Stomach (tissue), 8 donors: ENCODE measurements at regions not wholly inside any gene's neighbourhood (a gene's known extent, or its start where the extent isn't known, plus 50 kb on each side); places are given as distances from the start of the nearest gene placed in this dataset.

Experiments
- DNase-seq, 2 donors: peaks; one replicate each; pipeline versions ENCODE4 v3.0.0 to v3.0.0-alpha.2; 2013 to 2019
- H3K27ac ChIP-seq, 5 donors: fragments of 200-600 bp in 4 of 5; sonication (generic) in 4 of 5; one replicate each; pipeline ENCODE4 v1.5.1; 2013 to 2019; ENCODE audit warnings: mild to moderate bottlenecking in 1 of 5, moderate library complexity in 1 of 5
- H3K27me3 ChIP-seq, 3 donors: fragments of 200-600 bp; sonication (generic); one replicate each; pipeline ENCODE4 v1.5.1; 2017 to 2019; ENCODE audit warnings: mixed run types in 1 of 3
- H3K36me3 ChIP-seq, 4 donors: fragments of 200-600 bp; sonication (generic); 1 replicate in 3 of 4; 2 replicates in 1 of 4; pipeline ENCODE4 v1.5.1; 2016 to 2019
- H3K4me1 ChIP-seq, 4 donors: fragments of 200-600 bp; sonication (generic); one replicate each; pipeline ENCODE4 v1.5.1; 2016 to 2019
- H3K4me3 ChIP-seq, 4 donors: fragments of 200-600 bp; sonication (generic) in 3 of 4; one replicate each; pipeline ENCODE4 v1.5.1; 2016 to 2019; ENCODE audit warnings: mild to moderate bottlenecking in 1 of 4
- H3K9me3 ChIP-seq, 4 donors: fragments of 200-600 bp; sonication (generic); one replicate each; pipeline ENCODE4 v1.5.1; 2016 to 2019
- CTCF ChIP-seq, 7 experiments: fragments of 450-650 bp in 4 of 7; fragments of 200-600 bp in 3 of 7; sonication (generic) in 3 of 7; IDR thresholded peaks; one replicate each; pipeline ENCODE4 v1.5.1; 2016 to 2019; ENCODE audit warnings: antibody characterized with exemption in 7 of 7, control low read depth in 2 of 7, mild to moderate bottlenecking in 1 of 7
- EP300 ChIP-seq: sonication (generic); formaldehyde crosslinking; IDR thresholded peaks from one replicate; pipeline ENCODE4 v1.6.1; 2017; ENCODE audit warnings: antibody characterized with exemption
- POLR2A ChIP-seq, 4 donors: fragments of 450-650 bp; IDR thresholded peaks; one replicate each; pipeline ENCODE4 v1.6.1; 2016; ENCODE audit warnings: antibody characterized with exemption in 4 of 4, control low read depth in 2 of 4, mild to moderate bottlenecking in 1 of 4, moderate library complexity in 1 of 4
- POLR2AphosphoS5 ChIP-seq, 3 donors: sonication (generic); formaldehyde crosslinking; IDR thresholded peaks; one replicate each; pipeline ENCODE4 v1.6.1; 2016; ENCODE audit warnings: antibody characterized with exemption in 3 of 3
- WGBS, 5 donors: extraction: QIAGEN DNeasy Blood & Tissue Kit in 3 of 5; methylation state at CpG; one replicate each; pipeline versions ENCODE4 v1.1.5 to v1.1.7; 2013 to 2018; 5-methylcytosine and 5-hydroxymethylcytosine counted together
- intact Hi-C: fragments of 100-400 bp; cut with DNase I; formaldehyde crosslinking; loops from one replicate; pipeline ENCODE4 v1.15.1; 2023; ENCODE audit warnings: low total_unique reads
- donor health status: healthy with polysubstance abuse.
- donor health status: Bipolar disorder and iron deficiency.
- donor health status: healthy.

GRCh38 chrY:15578761-15579160 lies 1054.4 kb downstream of the NLGN4Y start:
- DNase-seq = no peak
- no peaks in the 10 kb centered on the region for H3K9me3 ChIP-seq
- no peaks in the 10 kb centered on the region for H3K36me3 ChIP-seq
- TF ChIP-seq CTCF (IDR thresholded peaks at IDR 0.05) (no peak), EP300 (no peak), POLR2AphosphoS5 (IDR thresholded peaks at IDR 0.05) (no peak), POLR2A (IDR thresholded peaks at IDR 0.05) (no peak)
- intact Hi-C loops = no loop called here
- no peaks in the 10 kb centered on the region for H3K4me1 ChIP-seq
- no peak overlapping the region for H3K4me3 ChIP-seq
- no peaks in the 10 kb centered on the region for H3K27me3 ChIP-seq
- no peak overlapping the region for H3K27ac ChIP-seq

GRCh38 chrY:15579245-15579644 lies 1054.9 kb downstream of the NLGN4Y start:
- TF ChIP-seq POLR2A (IDR thresholded peaks at IDR 0.05) (no peak), CTCF (IDR thresholded peaks at IDR 0.05) (no peak), EP300 (no peak), POLR2AphosphoS5 (IDR thresholded peaks at IDR 0.05) (no peak)
- Histone ChIP-seq H3K27ac (no peak overlapping the region), H3K36me3 (no peaks in the 10 kb centered on the region), H3K27me3 (no peaks in the 10 kb centered on the region), H3K9me3 (no peaks in the 10 kb centered on the region), H3K4me3 (no peak overlapping the region), H3K4me1 (no peaks in the 10 kb centered on the region)
- intact Hi-C loops = no loop called here
- DNase-seq = no peak

- Histone ChIP-seq H3K27me3 (no peaks in the 10 kb centered on the region), H3K27ac (no peak overlapping the region), H3K4me3 (no peak overlapping the region), H3K36me3 (no peaks in the 10 kb centered on the region), H3K4me1 (no peaks in the 10 kb centered on the region), H3K9me3 (no peaks in the 10 kb centered on the region)
- WGBS, 5 donors = 70 to 78% (median 74%) methylated on average over 2 of the region's 2 CpGs; no CpG with 5 or more reads in 2 of the 5 donors
- DNase-seq = no peak
- no peak for TF ChIP-seq POLR2AphosphoS5 (IDR thresholded peaks at IDR 0.05)
- no peak for TF ChIP-seq EP300
- no peak for TF ChIP-seq CTCF (IDR thresholded peaks at IDR 0.05)
- TF ChIP-seq POLR2A (IDR thresholded peaks at IDR 0.05) = no peak
- intact Hi-C loops = no loop called here
These were observed 1058.8 kb downstream of the NLGN4Y start for GRCh38 chrY:15583111-15583510.

- WGBS, 5 donors = 79 to 86% (median 85%) methylated on average over 2 of the region's 2 CpGs; no CpG with 5 or more reads in 2 of the 5 donors
- H3K27ac ChIP-seq = no peak overlapping the region
- H3K9me3 ChIP-seq = no peaks in the 10 kb centered on the region
- TF ChIP-seq POLR2AphosphoS5 (IDR thresholded peaks at IDR 0.05) = no peak
- no peak for TF ChIP-seq POLR2A (IDR thresholded peaks at IDR 0.05)
- no peak for TF ChIP-seq EP300
- TF ChIP-seq CTCF (IDR thresholded peaks at IDR 0.05) = no peak
- no peaks in the 10 kb centered on the region for H3K4me1 ChIP-seq
- H3K27me3 ChIP-seq = no peaks in the 10 kb centered on the region
- H3K4me3 ChIP-seq = no peak overlapping the region
- DNase-seq = no peak
- intact Hi-C loops = no loop called here
- H3K36me3 ChIP-seq = no peaks in the 10 kb centered on the region
These were observed 1068.6 kb downstream of the NLGN4Y start for GRCh38 chrY:15592957-15593356.
